ENCODE measurements at regions not wholly inside any gene's neighbourhood (a gene's known extent, or its start where the extent isn't known, plus 50 kb on each side); places are given as distances from the start of the nearest gene placed in this dataset.
A peak's percentile ranks its signal among the peaks of the same experiment; 100 is the strongest.

DNA sequence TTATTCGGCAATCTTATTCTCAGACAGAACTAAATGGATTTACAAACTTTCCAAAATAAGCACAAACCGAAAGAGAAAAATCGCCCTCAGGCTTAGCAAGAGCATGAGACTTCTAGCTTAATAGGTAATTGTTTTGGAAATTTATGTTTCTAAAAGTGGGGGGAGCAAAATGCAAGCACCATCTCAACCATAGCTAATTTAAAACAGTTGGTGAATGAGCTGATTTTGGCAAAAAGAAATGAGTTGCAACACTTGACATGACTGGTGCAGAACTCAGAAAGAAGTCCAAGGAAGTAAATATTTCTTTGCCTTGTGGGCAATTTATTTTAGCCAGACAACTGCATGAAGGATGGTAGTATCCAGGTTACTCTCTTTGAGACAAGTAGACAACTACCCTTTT lies 71.5 kb upstream of the PTGFR start:
- peak overlapping the region; percentile 72 for H2AFZ ChIP-seq (ENCODE audit: low read length, unreplicated experiment)
- H3K4me1 ChIP-seq (ENCODE audit: control insufficient read depth, insufficient read depth, low read length, unreplicated experiment): no peaks in the 10 kb centered on the region
- H3K27me3 ChIP-seq (ENCODE audit: insufficient read depth, low read length): no peaks in the 10 kb centered on the region
- peak overlapping the region; percentile 47 for H3K4me3 ChIP-seq (ENCODE audit: low read depth, low read length)
- no peak overlapping the region for H3K27ac ChIP-seq (ENCODE audit: low read depth, low read length)
- no peaks in the 10 kb centered on the region for H3K79me2 ChIP-seq (ENCODE audit: control insufficient read depth, insufficient read depth, low read length, unreplicated experiment)
- no peaks in the 10 kb centered on the region for H3K36me3 ChIP-seq (ENCODE audit: insufficient read depth, low read length)

DNA sequence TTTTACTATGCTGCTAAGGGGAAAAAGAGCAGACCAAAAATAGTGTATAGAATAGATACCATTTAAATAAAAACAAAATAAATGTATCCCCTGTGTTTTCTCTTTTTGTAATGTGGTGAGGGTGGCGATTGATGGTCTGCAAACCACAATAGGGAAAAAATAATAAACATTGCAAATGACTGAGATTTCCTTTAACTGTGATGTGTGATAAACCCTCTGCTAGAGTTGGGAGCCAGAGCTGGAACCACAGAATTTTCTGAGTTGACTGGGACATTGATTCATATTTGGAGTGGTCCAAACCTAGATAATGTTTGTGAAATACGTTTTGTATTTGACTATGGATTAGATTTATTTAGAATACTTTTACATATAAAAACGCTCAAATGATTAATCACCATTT lies 70.6 kb upstream of the PTGFR start:
- H3K27ac ChIP-seq (ENCODE audit: low read depth, low read length): no peak overlapping the region
- H3K4me3 ChIP-seq (ENCODE audit: low read depth, low read length): no peak overlapping the region
- H3K36me3 ChIP-seq (ENCODE audit: insufficient read depth, low read length): no peaks in the 10 kb centered on the region
- H3K27me3 ChIP-seq (ENCODE audit: insufficient read depth, low read length): no peaks in the 10 kb centered on the region
- H3K4me1 ChIP-seq (ENCODE audit: control insufficient read depth, insufficient read depth, low read length, unreplicated experiment): no peaks in the 10 kb centered on the region
- H2AFZ ChIP-seq (ENCODE audit: low read length, unreplicated experiment): no peak overlapping the region
- no peaks in the 10 kb centered on the region for H3K79me2 ChIP-seq (ENCODE audit: control insufficient read depth, insufficient read depth, low read length, unreplicated experiment)

GRCh38 chr1:78420688-78421087 lies 70.1 kb upstream of the PTGFR start:
- Histone ChIP-seq H3K4me3 (ENCODE audit: low read depth, low read length) (no peak overlapping the region), H2AFZ (ENCODE audit: low read length, unreplicated experiment) (no peak overlapping the region), H3K4me1 (ENCODE audit: control insufficient read depth, insufficient read depth, low read length, unreplicated experiment) (no peaks in the 10 kb centered on the region), H3K36me3 (ENCODE audit: insufficient read depth, low read length) (no peaks in the 10 kb centered on the region), H3K79me2 (ENCODE audit: control insufficient read depth, insufficient read depth, low read length, unreplicated experiment) (no peaks in the 10 kb centered on the region), H3K27ac (ENCODE audit: low read depth, low read length) (no peak overlapping the region), H3K27me3 (ENCODE audit: insufficient read depth, low read length) (no peaks in the 10 kb centered on the region)

GRCh38 chr1:78424720-78425119 lies 66.1 kb upstream of the PTGFR start:
- H3K4me3 ChIP-seq (ENCODE audit: low read depth, low read length): no peak overlapping the region
- H3K27ac ChIP-seq (ENCODE audit: low read depth, low read length): no peak overlapping the region

DNA sequence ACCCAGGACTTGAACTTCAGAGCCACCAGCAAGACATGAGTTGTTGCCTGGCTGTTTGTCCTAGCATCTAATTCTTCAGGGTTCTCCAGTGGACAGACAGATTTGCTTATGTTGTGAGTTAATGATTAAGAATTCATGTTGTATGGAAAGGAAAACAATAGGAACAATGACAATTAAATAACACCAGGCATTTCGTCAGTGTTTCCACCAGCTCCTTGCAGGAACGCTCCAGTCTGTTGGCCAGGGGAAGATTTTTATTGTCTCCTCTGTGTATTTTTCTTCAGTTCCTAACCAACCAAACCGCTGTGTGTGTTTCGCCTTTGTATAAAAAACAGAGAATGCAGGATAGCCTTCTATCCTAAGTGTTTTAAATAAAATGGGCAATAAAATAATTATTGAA lies 64.4 kb upstream of the PTGFR start:
- no peaks in the 10 kb centered on the region for H3K36me3 ChIP-seq (ENCODE audit: insufficient read depth, low read length)
- peaks cover 6% of the 10 kb centered on the region for H3K4me1 ChIP-seq (ENCODE audit: control insufficient read depth, insufficient read depth, low read length, unreplicated experiment)
- peak overlapping the region; percentile 2 for H2AFZ ChIP-seq (ENCODE audit: low read length, unreplicated experiment)
- no peak overlapping the region for H3K27ac ChIP-seq (ENCODE audit: low read depth, low read length)
- no peak overlapping the region for H3K4me3 ChIP-seq (ENCODE audit: low read depth, low read length)
- H3K79me2 ChIP-seq (ENCODE audit: control insufficient read depth, insufficient read depth, low read length, unreplicated experiment): no peaks in the 10 kb centered on the region
- H3K27me3 ChIP-seq (ENCODE audit: insufficient read depth, low read length): no peaks in the 10 kb centered on the region

More at GRCh38 chr1:78424720-78425119, 66.1 kb upstream of the PTGFR start:
- Histone ChIP-seq H3K27me3 (ENCODE audit: insufficient read depth, low read length) (no peaks in the 10 kb centered on the region), H3K79me2 (ENCODE audit: control insufficient read depth, insufficient read depth, low read length, unreplicated experiment) (no peaks in the 10 kb centered on the region), H3K36me3 (ENCODE audit: insufficient read depth, low read length) (no peaks in the 10 kb centered on the region), H2AFZ (ENCODE audit: low read length, unreplicated experiment) (no peak overlapping the region), H3K4me1 (ENCODE audit: control insufficient read depth, insufficient read depth, low read length, unreplicated experiment) (peaks cover 6% of the 10 kb centered on the region)

DNA sequence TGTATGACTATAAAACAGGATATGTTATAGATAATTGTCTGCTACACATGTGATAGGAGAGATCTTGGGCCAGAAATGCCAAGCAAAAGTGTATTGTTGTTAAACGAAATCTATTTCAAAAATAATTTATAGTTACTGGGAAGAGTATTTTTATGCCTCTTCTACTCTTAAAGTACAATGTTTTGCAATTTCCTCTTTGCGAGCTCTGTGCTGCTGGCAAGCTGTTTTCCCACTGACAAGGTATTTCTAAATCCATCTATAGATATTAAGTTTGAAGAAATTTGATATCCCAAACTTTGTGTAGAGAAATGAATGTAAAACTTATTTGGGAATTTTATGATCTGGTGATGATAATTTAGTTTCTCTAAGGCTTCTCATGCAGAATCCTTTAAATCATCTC lies 63.3 kb upstream of the PTGFR start:
- Histone ChIP-seq H3K36me3 (ENCODE audit: insufficient read depth, low read length) (no peaks in the 10 kb centered on the region), H3K4me1 (ENCODE audit: control insufficient read depth, insufficient read depth, low read length, unreplicated experiment) (peaks cover 6% of the 10 kb centered on the region), H3K27me3 (ENCODE audit: insufficient read depth, low read length) (no peaks in the 10 kb centered on the region), H3K4me3 (ENCODE audit: low read depth, low read length) (no peak overlapping the region), H2AFZ (ENCODE audit: low read length, unreplicated experiment) (no peak overlapping the region), H3K79me2 (ENCODE audit: control insufficient read depth, insufficient read depth, low read length, unreplicated experiment) (no peaks in the 10 kb centered on the region), H3K27ac (ENCODE audit: low read depth, low read length) (no peak overlapping the region)

GRCh38 chr1:78432016-78432415 lies 58.8 kb upstream of the PTGFR start:
- Histone ChIP-seq H3K27ac (ENCODE audit: low read depth, low read length) (no peak overlapping the region), H3K36me3 (ENCODE audit: insufficient read depth, low read length) (no peaks in the 10 kb centered on the region), H3K79me2 (ENCODE audit: control insufficient read depth, insufficient read depth, low read length, unreplicated experiment) (no peaks in the 10 kb centered on the region), H3K4me3 (ENCODE audit: low read depth, low read length) (no peak overlapping the region), H2AFZ (ENCODE audit: low read length, unreplicated experiment) (no peak overlapping the region), H3K4me1 (ENCODE audit: control insufficient read depth, insufficient read depth, low read length, unreplicated experiment) (peaks cover 6% of the 10 kb centered on the region), H3K27me3 (ENCODE audit: insufficient read depth, low read length) (no peaks in the 10 kb centered on the region)

DNA sequence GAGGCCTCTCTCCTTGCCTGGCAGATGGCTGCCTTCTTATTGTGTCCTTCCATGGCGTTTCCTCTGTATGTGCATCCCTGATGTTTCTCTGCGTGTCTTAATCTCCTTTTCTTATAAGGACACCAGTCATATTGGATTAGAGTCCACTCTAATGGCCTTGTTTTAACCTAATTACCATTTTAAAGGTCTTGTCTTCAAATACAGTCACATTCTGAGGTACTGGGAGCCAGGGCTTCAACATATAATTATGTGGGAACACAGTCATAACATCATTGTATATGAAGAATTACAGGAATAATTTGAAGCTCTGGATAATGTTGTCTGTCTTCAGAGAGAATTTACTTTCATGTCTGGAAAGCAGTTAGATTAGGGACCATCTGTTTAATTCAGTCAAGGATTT lies 56.4 kb upstream of the PTGFR start:
- H3K27me3 ChIP-seq (ENCODE audit: insufficient read depth, low read length): no peaks in the 10 kb centered on the region

GRCh38 chr1:78436961-78437360 lies 53.8 kb upstream of the PTGFR start:
- Histone ChIP-seq H2AFZ (ENCODE audit: low read length, unreplicated experiment) (no peak overlapping the region), H3K27me3 (ENCODE audit: insufficient read depth, low read length) (no peaks in the 10 kb centered on the region), H3K36me3 (ENCODE audit: insufficient read depth, low read length) (no peaks in the 10 kb centered on the region), H3K4me1 (ENCODE audit: control insufficient read depth, insufficient read depth, low read length, unreplicated experiment) (no peaks in the 10 kb centered on the region), H3K4me3 (ENCODE audit: low read depth, low read length) (no peak overlapping the region), H3K27ac (ENCODE audit: low read depth, low read length) (no peak overlapping the region), H3K79me2 (ENCODE audit: control insufficient read depth, insufficient read depth, low read length, unreplicated experiment) (no peaks in the 10 kb centered on the region)

More for the DNA sequence above, 56.4 kb upstream of the PTGFR start:
- H3K4me3 ChIP-seq (ENCODE audit: low read depth, low read length): no peak overlapping the region
- no peaks in the 10 kb centered on the region for H3K36me3 ChIP-seq (ENCODE audit: insufficient read depth, low read length)
- no peaks in the 10 kb centered on the region for H3K4me1 ChIP-seq (ENCODE audit: control insufficient read depth, insufficient read depth, low read length, unreplicated experiment)
- no peak overlapping the region for H2AFZ ChIP-seq (ENCODE audit: low read length, unreplicated experiment)
- H3K79me2 ChIP-seq (ENCODE audit: control insufficient read depth, insufficient read depth, low read length, unreplicated experiment): no peaks in the 10 kb centered on the region
- no peak overlapping the region for H3K27ac ChIP-seq (ENCODE audit: low read depth, low read length)

DNA sequence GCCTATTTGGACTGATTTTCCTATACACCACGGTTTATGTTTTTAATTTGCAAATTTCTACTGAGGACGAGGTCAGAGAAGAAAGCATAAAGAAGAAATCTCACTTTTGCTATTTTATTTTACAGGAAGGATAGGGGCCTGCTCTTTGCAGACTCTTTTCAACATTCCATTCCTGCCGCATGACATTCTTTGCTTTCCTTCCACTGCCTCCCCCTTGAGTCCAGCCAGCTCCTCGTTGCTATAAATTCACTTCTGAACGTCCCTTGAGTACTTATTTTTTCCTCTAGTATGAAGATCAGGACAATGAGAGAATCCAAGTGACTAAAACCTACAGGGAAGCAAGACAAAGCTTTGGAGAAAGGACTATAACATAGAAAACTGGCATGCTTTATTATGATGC lies 53.4 kb upstream of the PTGFR start:
- no peaks in the 10 kb centered on the region for H3K36me3 ChIP-seq (ENCODE audit: insufficient read depth, low read length)
- no peaks in the 10 kb centered on the region for H3K79me2 ChIP-seq (ENCODE audit: control insufficient read depth, insufficient read depth, low read length, unreplicated experiment)
- no peak overlapping the region for H3K27ac ChIP-seq (ENCODE audit: low read depth, low read length)

GRCh38 chr1:78437941-78438340 lies 52.8 kb upstream of the PTGFR start:
- Histone ChIP-seq H3K36me3 (ENCODE audit: insufficient read depth, low read length) (no peaks in the 10 kb centered on the region), H3K79me2 (ENCODE audit: control insufficient read depth, insufficient read depth, low read length, unreplicated experiment) (no peaks in the 10 kb centered on the region), H3K27ac (ENCODE audit: low read depth, low read length) (no peak overlapping the region), H3K4me3 (ENCODE audit: low read depth, low read length) (no peak overlapping the region), H3K27me3 (ENCODE audit: insufficient read depth, low read length) (no peaks in the 10 kb centered on the region), H3K4me1 (ENCODE audit: control insufficient read depth, insufficient read depth, low read length, unreplicated experiment) (no peaks in the 10 kb centered on the region), H2AFZ (ENCODE audit: low read length, unreplicated experiment) (no peak overlapping the region)

More for the DNA sequence above, 53.4 kb upstream of the PTGFR start:
- Histone ChIP-seq H3K27me3 (ENCODE audit: insufficient read depth, low read length) (no peaks in the 10 kb centered on the region), H3K4me1 (ENCODE audit: control insufficient read depth, insufficient read depth, low read length, unreplicated experiment) (no peaks in the 10 kb centered on the region), H3K4me3 (ENCODE audit: low read depth, low read length) (no peak overlapping the region), H2AFZ (ENCODE audit: low read length, unreplicated experiment) (no peak overlapping the region)

Measured in ACC112 (cell line).